ENCODE measurements at regions not wholly inside any gene's neighbourhood (a gene's known extent, or its start where the extent isn't known, plus 50 kb on each side); places are given as distances from the start of the nearest gene placed in this dataset.
"Not testable (repeated sequence)": the region's sequence is repeated elsewhere in the genome, so short reads cannot be mapped to it uniquely, and the experiment has no call there.

DNA sequence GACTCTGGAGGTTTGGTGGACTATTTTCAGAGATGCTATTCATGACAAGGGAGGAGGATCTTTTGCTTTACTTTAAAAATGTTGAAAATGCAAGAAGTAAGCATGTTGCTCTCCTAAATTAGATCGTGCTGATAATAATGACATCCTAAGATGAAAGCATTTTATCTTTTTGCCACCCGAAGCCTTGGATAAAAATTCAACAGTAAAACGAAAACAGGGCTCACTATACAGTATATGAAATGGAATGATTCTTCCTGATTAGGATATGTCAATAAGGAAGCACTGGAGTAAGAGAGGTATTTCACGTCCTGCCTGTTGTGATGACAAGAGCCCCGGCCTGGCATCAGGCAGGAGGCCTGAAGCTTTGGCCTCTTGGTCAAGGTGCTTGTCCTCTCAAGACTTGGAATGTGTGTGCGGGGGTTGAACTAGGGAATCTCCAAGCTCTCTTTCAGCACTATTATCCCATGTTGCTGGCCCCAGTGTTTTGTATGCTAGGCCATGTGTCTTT is 306.0 kb downstream of the MTX2 start:
- DNase-seq = no peak

DNA sequence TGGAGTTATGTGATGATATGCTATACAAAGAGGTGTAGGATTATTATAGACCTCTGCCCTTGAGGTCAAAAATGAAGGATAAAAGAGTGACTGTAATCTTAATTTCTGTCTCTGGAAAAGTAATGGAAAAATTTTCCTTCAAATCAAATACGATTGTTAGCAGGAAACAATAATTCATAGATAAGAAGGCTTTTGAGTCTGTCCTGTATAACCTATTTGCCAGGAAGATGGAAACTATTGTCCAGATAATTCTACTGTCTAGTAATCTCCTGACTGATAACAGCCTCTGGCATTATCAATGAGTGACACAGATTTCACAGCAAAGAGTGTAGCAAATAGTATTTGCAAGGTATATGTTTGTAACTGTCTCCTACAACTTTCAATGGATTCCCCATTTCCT is 307.8 kb downstream of the MTX2 start:
- no peak for DNase-seq

DNA sequence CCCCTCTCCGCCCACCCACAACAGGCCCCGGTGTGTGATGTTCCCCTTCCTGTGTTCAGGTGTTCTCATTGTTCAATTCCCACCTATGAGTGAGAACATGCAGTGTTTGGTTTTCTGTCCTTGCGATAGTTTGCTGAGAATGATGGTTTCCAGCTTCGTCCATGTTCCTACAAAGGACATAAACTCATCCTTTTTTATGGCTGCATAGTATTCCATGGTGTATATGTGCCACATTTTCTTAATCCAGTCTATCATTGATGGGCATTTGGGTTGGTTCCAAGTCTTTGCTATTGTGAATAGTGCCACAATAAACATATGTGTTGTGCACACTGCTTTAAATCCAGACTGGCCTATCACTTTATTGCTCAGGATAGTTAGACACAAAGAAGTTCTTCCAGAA is 309.1 kb downstream of the MTX2 start:
- DNase-seq = not testable (repeated sequence)

DNA sequence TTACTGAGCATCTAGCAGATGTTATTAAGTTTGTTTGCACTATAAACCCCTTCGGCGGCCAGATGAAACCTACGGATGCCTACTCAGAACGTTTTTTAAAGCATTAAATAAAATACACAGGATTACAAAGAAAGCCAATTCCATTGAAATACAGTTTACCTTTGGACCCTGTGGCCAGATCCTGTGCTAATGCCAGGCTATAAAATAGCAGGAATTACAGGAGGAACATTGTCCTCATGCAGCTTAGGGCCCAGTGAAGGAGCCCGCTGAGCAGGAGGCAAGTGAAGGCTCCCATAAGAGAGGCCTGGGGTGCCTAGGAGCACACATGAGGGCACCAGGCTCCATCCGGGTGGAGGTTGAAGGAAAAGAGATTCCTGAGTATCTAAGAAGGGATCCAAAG is 310.4 kb downstream of the MTX2 start:
- no peak for DNase-seq

DNA sequence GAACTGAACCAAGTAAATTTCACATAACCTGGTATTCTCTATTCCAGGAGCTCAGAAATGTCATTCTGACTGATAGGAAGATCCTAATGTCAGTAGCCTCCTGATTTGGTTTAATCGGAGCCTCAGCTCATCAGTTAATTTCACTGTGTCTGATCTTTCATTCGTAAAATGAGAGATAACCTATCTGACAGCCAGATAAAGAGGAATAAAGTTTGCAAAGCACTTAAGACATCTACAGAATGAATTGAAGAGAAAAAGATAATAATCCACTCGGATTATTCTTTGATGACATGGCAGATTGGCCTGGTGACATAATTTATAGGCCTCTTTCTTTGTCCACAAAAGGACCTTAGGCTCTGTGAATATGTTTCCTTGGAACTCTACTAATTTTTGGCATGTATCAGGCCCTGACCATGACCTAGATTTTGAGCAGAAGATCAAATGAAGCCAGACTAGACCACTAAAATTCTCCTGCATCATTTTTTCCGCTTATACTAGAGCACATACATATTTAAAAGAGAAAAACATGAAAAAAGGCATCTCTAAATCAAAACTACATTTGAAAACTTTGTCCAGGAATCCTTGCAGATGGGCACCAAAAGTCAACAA is 312.4 kb downstream of the MTX2 start:
- no peak for DNase-seq

DNA sequence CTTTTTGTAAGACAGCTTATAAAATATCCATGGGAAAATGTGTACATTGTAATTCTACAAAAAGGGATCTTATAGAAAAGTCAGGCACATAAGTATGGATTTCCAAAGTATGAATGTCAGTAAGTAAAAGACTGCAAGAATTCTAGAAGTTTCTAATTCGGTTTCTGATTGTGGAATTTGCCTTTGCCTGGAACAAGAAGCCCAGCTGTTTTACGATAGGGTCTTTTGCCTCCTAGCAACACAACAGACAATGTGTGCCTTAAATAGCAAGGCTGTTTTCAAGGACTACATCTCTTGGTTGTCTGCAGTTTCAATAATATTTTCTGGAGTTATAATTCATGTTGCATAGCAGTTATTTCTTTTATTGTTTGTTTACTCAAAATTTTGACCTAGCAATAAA is 312.9 kb downstream of the MTX2 start:
- DNase-seq = no peak

DNA sequence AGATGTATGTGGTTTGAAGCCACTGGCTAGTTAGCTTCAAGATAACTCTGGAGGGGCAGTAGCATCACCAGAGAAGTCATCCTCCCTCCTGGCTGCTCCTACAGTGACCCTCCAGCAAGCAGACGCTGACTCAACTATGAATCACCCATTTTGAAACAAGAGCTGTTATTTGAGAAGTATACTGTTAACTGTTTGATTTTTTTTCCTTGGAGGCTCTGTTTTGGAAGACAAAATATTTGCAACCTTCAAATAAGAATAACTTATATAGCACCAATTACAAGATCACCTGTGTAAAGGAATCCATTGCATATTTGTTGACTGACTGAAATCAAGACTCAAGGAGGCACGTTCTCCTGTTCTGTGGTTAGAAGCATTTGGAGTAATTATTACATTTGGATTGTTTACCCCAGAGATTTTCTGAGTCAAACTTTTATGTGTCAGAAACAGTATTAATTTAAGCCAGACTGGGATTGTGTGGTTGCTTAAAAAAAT is 313.8 kb downstream of the MTX2 start:
- DNase-seq = no peak

DNA sequence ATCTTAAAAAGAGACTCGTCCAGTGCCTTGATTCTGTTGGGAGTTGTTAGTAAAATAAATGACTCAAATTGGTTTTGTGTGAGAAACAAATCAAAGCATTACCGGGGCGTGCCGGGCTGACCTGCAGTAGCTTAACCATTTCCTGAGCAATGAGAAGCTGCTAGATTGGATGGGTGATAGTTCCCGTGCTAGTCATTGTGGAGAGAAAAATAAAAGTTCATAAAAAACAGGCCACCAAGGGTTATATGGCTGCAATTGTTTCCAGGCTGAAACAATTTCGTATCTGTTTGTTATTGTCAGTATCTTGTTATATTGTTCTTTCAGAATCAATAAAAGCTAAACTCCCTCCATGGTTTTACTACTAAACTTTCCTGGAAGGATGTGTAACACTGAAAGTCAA is 314.4 kb downstream of the MTX2 start:
- DNase-seq = no peak

DNA sequence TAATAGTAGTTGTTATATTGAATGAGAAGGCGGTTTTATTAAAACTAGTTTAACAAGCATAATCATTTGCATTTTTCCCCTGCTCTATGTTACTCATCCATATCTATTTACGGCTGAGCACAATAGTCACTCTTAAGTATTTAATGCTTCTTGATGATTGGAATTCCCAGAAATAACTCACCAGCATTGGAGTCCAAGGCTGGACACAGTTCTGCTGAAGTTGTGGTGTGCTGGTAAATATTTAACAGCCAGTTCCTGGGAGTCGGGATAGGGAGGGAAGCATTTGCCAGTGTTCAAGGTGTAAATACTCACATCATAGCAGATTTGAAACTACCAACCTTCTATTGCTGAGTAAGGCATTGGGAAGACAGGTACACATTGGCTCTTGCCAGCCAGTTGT is 315.1 kb downstream of the MTX2 start:
- DNase-seq = no peak

DNA sequence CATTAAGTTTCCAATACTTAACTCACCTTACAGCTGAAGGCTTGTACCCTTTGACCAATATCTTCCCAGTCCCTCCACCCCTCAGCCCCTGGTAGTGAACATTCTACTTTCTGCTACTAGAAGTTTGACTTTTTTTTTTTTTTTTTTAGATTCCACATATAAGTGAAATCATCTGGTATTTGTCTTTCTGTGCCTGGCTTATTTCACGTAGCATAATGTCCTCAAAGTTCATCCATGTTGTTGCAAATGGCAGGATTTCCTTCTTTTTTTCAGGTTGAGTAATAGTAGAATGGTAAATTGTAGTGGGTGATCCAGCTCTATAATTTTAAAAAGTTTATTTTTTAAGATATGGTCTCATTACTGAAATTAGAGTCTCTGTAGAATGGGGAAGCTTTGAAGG is 316.0 kb downstream of the MTX2 start:
- DNase-seq = no peak

DNA sequence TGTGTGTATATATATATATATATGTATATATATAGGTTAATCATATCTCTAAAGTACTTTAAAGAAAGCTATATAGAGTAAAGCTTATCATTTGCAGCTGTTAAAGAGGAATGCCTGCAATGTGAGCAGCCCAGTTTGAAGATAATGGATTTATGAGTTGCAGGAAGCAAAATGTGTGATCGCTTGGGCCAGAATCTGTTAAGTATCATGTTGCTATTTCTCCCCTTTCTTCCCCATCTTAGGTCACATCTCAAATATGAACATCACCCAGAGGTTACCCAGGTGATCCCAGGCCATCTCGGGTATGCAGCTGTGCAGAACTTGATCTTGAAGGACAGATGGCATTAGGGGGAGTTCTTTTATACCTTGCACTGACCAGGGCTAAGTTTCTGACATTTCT is 316.5 kb downstream of the MTX2 start:
- DNase-seq = no peak

DNA sequence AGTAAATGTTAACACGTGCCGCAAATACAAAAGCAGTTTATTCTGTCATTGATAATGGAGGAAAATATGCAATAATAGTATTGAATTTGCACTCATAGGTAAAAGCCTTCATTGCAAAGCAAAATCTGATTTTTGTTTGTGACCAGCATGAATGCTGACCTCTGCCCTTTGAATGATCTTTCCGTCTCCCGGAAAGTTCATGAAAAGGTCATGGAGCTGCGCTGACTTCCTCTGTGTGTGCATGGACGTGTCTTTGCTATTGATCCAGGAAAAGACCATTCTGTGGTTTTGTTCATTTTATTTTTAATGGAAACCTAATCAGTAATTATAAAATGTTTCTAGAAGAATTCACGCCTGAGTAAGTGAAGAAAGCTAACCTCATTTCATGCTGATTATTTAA is 320.0 kb downstream of the MTX2 start:
- DNase-seq = no peak

DNA sequence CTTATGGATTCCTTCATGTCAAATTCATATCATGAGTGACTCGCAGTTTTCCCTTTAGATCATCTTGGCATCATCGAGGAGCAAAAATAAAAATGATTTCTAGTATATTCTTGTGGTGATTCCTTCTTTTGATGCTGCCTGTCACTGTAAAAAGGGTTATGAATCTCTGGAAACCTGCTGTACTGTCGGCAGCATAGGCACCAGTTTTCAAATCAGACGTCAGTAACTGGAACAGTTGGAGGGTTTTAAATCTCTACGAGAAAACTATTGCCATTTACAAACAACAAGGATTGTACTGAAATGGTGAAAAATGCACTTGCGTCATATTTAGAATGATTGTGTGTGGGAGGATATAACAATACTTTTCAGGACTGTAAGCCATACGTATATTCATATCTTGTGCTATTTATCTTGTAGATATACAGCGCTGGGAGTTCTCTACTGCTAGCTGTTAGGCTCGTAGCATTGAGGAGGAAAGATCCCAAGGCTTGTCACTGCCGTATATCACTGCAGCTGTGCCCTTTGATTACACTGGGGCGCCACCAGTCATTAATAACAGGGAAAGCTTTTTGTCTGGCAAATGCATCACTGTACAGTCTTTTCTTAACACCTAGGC is 320.7 kb downstream of the MTX2 start:
- no peak for DNase-seq

DNA sequence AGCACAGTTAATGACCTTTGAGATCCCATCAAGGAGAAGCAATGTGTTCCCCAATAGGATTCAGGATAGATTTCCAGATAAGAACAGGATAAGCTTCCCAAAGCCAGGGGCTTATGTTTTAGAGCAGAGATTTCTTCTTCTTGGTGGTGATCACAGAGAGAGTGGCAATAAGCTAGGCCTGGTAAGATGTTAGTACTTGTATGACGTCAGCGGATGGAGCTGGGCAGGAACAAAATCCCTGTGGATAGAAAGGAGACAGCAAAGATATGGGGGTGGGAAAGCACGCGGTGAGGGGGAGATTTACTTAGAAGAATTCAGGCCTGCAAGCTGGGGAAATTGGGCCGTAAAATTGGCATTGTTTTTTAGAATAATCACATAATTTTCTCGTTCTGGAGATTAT is 323.0 kb downstream of the MTX2 start:
- no peak for DNase-seq

DNA sequence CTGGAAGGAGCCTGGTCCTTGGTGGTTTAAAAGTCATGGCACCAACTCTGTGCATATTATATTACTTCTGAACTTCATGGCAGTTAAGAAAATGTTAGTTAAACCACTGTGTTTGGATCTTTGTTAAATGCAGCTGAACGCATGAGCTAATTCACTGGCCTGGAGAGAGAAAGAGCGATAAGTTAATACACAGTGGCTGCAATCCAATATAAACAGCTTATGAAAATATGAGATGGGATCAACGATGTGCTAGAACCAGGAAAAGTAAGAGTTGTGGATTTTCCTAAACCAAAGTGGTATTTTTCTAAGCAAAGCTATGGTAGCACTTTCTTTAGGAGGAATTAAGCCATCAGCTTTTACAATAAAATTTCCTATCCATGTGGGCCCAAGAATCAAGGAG is 326.7 kb downstream of the MTX2 start:
- DNase-seq = no peak

DNA sequence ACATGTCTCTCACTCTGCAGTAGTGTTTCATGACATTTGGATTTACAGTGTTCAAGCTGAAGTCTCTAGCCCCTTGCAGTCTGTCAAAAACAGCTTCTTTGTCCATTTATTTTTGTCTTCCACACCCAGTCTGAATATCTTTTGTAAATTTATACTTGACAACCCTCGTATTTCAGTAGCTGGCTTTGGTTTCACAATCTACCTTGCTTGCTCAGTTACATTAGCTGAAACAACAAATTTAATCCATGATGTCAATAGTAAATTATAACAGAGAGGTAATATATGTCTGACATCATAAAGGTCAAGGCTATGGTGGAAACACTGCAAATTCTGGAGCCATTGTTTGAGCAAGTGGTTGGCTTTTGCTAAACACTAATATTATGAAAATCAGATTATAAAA is 328.7 kb downstream of the MTX2 start:
- DNase-seq = no peak

DNA sequence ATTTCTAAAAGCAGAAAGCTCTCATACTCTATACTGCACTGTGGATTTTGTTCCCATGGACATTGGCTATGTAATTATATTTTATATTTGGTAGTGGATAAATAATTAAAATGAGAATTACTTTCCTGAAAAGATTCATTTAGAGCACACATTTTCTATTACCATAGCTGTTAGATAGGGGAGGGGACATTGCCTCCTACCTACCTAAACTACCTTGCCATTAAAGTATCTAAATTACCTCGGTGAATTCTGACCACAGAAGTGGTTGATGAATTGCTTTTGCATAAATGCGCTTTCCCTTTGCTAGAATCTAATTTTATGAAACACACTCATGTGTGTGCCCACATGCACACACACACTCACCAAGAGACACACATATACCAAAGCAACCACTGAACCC is 329.1 kb downstream of the MTX2 start:
- DNase-seq = no peak

DNA sequence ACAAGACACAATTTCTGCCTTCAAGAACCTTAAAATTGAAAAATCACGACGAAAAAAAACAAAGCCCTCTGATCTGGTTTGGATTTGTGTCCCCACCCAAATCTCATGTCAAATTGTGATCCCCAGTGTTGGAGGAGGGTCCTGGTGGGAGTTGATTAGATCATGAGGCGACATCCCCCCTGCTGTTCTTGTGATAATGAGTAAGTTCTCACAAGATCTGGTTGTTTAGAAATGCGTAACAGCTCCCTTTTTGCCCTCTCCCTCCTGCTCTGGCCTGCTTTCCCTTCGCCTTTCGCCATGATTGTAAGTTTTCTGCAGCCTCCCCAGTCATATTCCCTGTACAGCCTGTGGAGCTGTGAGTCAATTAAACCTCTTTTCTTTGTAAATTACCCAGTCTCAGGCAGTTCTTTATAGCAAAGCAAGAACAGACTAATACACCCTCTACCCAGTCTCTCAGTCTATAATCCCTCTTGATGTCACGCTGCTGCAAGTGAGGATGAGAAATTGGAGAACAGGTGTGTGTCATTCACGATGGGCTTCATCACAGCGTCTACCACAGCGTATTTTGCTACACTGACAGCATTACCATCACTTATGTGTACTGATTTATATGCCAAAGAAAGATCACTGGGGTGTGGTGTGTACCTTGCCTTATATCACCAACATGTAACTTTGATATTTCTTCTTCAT is 330.7 kb downstream of the MTX2 start:
- peak; percentile 73 to 93 for DNase-seq

DNA sequence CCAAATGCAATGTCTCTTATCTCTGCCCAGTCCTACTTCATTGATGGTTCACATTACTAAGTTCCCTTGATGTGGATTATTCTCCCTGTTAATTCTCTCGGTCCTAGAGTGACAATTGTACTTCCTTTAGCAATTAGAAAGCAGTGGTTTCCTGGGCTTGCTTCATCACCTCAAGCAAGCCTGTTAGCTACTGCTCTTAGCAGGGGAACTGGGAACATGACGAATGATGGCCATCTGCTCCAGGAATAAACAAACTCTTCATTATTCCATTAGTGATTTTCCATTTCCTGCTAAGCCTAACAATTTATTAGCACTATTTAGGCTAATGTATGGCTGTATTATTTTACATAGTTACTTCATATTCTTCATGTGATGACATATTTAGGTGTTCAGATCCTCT is 331.8 kb downstream of the MTX2 start:
- DNase-seq = peak; percentile 37 to 71

DNA sequence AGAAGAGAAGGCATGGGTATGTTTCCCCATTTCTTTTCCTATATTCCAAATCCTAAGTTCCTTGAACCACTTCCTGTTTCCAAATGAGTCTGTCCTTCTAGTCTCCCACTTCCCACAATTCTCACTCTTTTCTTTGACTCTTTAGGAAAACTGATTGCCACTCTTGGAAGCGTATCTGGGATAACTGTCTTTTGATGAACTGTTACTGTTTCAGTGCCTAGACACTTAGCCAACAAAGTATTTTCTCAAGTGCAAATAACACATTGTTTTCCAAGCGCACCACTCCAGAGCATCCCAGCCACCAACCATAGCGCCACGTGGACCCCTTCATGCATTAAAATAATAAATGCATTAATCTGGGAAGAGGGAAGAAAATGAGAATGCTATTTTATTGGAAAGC is 342.8 kb downstream of the MTX2 start:
- DNase-seq = no peak

DNA sequence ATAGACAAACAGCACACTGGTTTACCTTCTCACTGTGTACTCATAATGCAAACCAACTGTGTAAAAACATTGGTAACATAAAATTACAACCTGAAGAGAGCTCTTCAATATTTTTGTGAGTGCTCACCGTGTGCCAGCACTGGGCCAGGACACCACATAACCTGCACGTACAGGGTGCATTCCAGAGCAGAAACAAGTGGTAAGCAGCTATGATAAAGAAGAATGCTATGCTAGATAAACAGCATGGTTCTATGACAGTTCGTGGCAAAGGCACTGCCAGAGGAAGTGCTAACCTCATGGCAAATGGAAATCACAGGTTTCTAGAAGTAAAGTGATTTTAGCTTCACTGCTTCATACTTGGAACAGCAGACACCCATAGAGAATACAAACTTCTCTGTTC is 343.5 kb downstream of the MTX2 start:
- DNase-seq = no peak

DNA sequence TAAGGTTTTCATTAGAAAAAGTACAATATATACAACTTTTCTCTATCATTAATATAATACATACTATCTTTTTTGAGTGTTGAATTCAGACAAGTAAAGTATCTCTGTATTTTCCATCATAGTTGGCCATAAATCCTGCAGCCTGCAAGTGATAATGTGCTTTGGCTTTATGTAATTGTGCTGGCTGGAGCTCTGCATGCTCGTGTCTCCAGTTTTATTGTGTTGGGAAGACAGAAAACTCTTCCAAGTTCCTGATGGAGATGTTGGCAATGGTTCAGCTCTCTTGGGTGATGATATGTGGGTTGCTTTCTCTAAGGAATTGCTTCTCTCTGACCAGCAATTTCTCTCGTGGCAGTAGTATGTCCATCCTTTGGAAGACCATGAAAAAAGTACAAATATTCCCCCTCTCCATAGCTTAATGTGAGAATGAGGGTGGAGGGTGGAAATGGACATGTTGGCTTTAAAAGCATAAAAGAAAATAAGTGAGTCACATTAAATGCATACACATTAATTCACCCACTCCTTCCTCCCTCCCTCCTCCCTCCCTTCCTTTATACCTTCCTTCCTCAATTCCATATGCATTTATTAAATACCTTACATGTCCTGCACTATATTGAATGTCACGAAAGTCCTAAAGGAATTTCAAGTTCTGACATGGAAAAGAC is 344.2 kb downstream of the MTX2 start:
- no peak for DNase-seq

DNA sequence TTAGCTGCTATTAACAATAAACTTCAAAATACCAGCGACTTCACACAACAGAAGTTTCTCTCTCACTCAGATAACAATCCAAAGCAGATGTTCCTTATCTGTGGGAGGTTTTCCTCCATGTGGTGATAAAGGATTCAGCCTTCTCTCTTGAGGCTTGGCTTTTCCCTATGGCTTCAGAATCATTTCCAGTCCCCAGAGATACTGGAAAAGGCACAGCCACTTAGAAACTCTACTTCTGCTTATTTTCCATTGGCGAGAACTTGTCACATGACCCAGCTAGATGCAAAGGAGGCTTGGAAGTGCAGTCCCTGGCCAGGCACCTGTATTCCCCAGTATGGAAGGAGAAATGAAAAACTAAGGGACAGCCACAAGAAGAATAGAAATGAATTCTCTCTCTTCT is 344.8 kb downstream of the MTX2 start:
- DNase-seq = no peak

DNA sequence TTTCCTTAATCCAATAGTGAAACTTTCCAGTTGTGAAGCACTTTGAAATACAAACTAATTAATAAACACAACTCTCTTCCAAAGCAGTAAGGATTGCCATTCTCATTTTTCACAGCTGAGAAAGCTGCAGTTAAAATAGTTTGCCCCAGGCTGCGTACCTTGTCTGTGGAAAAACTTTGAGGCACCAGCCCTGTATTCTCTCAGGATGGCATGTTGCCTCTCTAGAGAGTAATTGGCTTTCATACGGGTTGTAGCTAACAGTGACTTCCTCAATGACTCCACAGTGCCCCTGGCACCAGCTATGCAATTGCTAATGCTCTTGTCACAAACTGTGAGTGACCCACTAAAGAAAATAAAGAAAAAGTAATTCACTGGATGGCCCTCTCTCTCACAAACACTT is 345.7 kb downstream of the MTX2 start:
- DNase-seq = no peak

Data from NCI-H524 (cell line).